ENCODE measurements at regions not wholly inside any gene's neighbourhood (a gene's known extent, or its start where the extent isn't known, plus 50 kb on each side); places are given as distances from the start of the nearest gene placed in this dataset.

DNA sequence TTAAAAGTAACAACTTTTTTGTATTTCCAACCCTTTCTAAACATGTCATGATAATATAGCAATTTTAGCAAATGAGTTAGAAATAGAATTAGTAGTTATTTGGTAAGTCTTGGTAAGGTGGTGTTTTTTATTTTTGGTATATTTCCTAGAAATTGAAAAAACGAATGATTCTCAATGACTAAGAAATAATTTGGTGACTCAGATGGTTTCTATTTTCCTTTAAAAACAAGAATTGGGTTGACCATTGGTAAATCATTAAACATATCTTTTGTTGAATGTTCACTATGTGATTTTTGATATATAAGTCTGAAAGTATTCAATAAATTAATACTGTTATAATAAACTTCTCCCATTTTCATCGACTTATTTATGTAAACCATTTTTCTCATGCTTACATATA is 206.2 kb upstream of the BANK1 start:
- no peak for TF ChIP-seq ZBTB7A (IDR thresholded peaks at IDR 0.05; ENCODE audit: low read depth)
- TF ChIP-seq NFIC (IDR thresholded peaks at IDR 0.05): no peak
- no peak for TF ChIP-seq CREB1 (IDR thresholded peaks at IDR 0.05; ENCODE audit: low read depth)
- no peak for TF ChIP-seq EGR1 (IDR thresholded peaks at IDR 0.05)
- TF ChIP-seq, protein P1, sequence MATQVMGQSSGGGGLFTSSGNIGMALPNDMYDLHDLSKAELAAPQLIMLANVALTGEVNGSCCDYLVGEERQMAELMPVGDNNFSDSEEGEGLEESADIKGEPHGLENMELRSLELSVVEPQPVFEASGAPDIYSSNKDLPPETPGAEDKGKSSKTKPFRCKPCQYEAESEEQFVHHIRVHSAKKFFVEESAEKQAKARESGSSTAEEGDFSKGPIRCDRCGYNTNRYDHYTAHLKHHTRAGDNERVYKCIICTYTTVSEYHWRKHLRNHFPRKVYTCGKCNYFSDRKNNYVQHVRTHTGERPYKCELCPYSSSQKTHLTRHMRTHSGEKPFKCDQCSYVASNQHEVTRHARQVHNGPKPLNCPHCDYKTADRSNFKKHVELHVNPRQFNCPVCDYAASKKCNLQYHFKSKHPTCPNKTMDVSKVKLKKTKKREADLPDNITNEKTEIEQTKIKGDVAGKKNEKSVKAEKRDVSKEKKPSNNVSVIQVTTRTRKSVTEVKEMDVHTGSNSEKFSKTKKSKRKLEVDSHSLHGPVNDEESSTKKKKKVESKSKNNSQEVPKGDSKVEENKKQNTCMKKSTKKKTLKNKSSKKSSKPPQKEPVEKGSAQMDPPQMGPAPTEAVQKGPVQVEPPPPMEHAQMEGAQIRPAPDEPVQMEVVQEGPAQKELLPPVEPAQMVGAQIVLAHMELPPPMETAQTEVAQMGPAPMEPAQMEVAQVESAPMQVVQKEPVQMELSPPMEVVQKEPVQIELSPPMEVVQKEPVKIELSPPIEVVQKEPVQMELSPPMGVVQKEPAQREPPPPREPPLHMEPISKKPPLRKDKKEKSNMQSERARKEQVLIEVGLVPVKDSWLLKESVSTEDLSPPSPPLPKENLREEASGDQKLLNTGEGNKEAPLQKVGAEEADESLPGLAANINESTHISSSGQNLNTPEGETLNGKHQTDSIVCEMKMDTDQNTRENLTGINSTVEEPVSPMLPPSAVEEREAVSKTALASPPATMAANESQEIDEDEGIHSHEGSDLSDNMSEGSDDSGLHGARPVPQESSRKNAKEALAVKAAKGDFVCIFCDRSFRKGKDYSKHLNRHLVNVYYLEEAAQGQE (IDR thresholded peaks at IDR 0.05; ENCODE audit: low read depth): no peak
- no peak for TF ChIP-seq FOXM1 (IDR thresholded peaks at IDR 0.05; ENCODE audit: borderline replicate concordance, low read depth)
- TF ChIP-seq EP300 (IDR thresholded peaks at IDR 0.05; ENCODE audit: borderline replicate concordance): no peak
- no peak for TF ChIP-seq USF1 (IDR thresholded peaks at IDR 0.05)
- TF ChIP-seq RAD21 (IDR thresholded peaks at IDR 0.05; ENCODE audit: low read depth): no peak
- no peak for TF ChIP-seq YY1 (IDR thresholded peaks at IDR 0.05; ENCODE audit: low read depth)
- TF ChIP-seq TAF1 (IDR thresholded peaks at IDR 0.05; ENCODE audit: low read depth): no peak
- no peak for TF ChIP-seq CEBPB (IDR thresholded peaks at IDR 0.05)
- no peak for TF ChIP-seq MAX (IDR thresholded peaks at IDR 0.05)
- no peak for TF ChIP-seq TEAD4 (IDR thresholded peaks at IDR 0.05)
- no peak for TF ChIP-seq TCF12 (IDR thresholded peaks at IDR 0.05; ENCODE audit: low read depth)

DNA sequence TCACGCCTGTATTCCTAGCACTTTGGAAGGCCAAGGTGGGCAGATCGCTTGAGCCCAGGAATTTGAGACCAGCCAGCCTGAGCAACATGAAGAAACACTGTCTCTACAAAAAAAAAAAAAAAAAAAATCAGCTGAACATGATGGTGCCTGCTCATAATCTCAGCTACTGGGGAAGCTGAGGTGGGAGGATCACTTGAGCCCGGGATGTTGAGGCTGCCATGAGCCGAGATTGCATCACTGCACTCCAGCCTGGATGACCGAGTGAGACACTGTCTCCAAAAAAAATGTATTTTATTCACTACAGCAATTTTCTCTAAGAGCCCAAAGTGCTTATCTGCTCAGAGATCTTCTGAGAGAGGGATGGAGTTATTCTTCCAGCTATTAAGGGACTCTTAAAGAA is 215.8 kb upstream of the PPP3CA start:
- TF ChIP-seq MAX (IDR thresholded peaks at IDR 0.05): no peak
- no peak for TF ChIP-seq TEAD4 (IDR thresholded peaks at IDR 0.05)
- TF ChIP-seq TCF12 (IDR thresholded peaks at IDR 0.05; ENCODE audit: low read depth): no peak
- TF ChIP-seq FOXM1 (IDR thresholded peaks at IDR 0.05; ENCODE audit: borderline replicate concordance, low read depth): no peak
- no peak for TF ChIP-seq EGR1 (IDR thresholded peaks at IDR 0.05)
- TF ChIP-seq YY1 (IDR thresholded peaks at IDR 0.05; ENCODE audit: low read depth): no peak
- TF ChIP-seq NFIC (IDR thresholded peaks at IDR 0.05): no peak
- TF ChIP-seq ZBTB7A (IDR thresholded peaks at IDR 0.05; ENCODE audit: low read depth): no peak
- TF ChIP-seq RAD21 (IDR thresholded peaks at IDR 0.05; ENCODE audit: low read depth): no peak
- TF ChIP-seq USF1 (IDR thresholded peaks at IDR 0.05): no peak
- TF ChIP-seq EP300 (IDR thresholded peaks at IDR 0.05; ENCODE audit: borderline replicate concordance): no peak
- no peak for TF ChIP-seq TAF1 (IDR thresholded peaks at IDR 0.05; ENCODE audit: low read depth)
- no peak for TF ChIP-seq CREB1 (IDR thresholded peaks at IDR 0.05; ENCODE audit: low read depth)
- TF ChIP-seq, protein P1 (IDR thresholded peaks at IDR 0.05; ENCODE audit: low read depth): no peak

GRCh38 chr4:101556842-101557241 is 209.5 kb upstream of the PPP3CA start:
- no peak for TF ChIP-seq TEAD4 (IDR thresholded peaks at IDR 0.05)
- TF ChIP-seq FOXM1 (IDR thresholded peaks at IDR 0.05; ENCODE audit: borderline replicate concordance, low read depth): no peak
- TF ChIP-seq EGR1 (IDR thresholded peaks at IDR 0.05): no peak
- no peak for TF ChIP-seq RAD21 (IDR thresholded peaks at IDR 0.05; ENCODE audit: low read depth)
- TF ChIP-seq USF1 (IDR thresholded peaks at IDR 0.05): no peak
- TF ChIP-seq CEBPB (IDR thresholded peaks at IDR 0.05): no peak
- no peak for TF ChIP-seq MAX (IDR thresholded peaks at IDR 0.05)
- no peak for TF ChIP-seq YY1 (IDR thresholded peaks at IDR 0.05; ENCODE audit: low read depth)
- TF ChIP-seq EP300 (IDR thresholded peaks at IDR 0.05; ENCODE audit: borderline replicate concordance): no peak
- TF ChIP-seq TCF12 (IDR thresholded peaks at IDR 0.05; ENCODE audit: low read depth): no peak
- TF ChIP-seq CREB1 (IDR thresholded peaks at IDR 0.05; ENCODE audit: low read depth): no peak
- TF ChIP-seq, protein P1 (IDR thresholded peaks at IDR 0.05; ENCODE audit: low read depth): no peak
- no peak for TF ChIP-seq NFIC (IDR thresholded peaks at IDR 0.05)
- no peak for TF ChIP-seq TAF1 (IDR thresholded peaks at IDR 0.05; ENCODE audit: low read depth)
- TF ChIP-seq ZBTB7A (IDR thresholded peaks at IDR 0.05; ENCODE audit: low read depth): no peak

All from Ishikawa (cell line).